K562 (cell line): ENCODE measurements at regions not wholly inside any gene's neighbourhood (a gene's known extent, or its start where the extent isn't known, plus 50 kb on each side); places are given as distances from the start of the nearest gene placed in this dataset.

Experiments used
- ATAC-seq: fragments of 200-7000 bp; cut with Tn5 transposase; 3 replicates; pipeline ENCODE4 v1.9.1; 2020; ENCODE audit warnings: moderate library complexity
- BruUV-seq: library from RNA; stranded (reverse); fragments of 400-500 nt; replicated peaks from 2 replicates; lab custom pipeline; 2021; lab: Mats Ljungman, UMichigan
- CTCF ChIA-PET: fragments of 300-600 bp; formaldehyde crosslinking; extraction: SDS; loops from one replicate; lab custom pipeline; 2021; ENCODE audit warnings: low intra/inter-chr PET ratio; lab: Yijun Ruan, JAX
- POLR2A ChIA-PET: fragments of 300-600, 350-650 bp; sonication (Branson Sonifier 250); formaldehyde crosslinking; extraction: SDS; loops from one replicate; lab custom pipeline; 2021; ENCODE audit warnings: antibody characterized with exemption, inconsistent platforms; lab: Yijun Ruan, JAX
- DNase-seq, 4 experiments: peaks; one replicate each; pipeline versions ENCODE4 v3.0.0 to v3.0.0-alpha.2; 2011 to 2018; ENCODE audit warnings: low spot score in 3 of 4, mixed read lengths in 3 of 4; ENCODE audit errors: extremely low read depth in 1 of 4
- FAIRE-seq: peaks from 2 replicates; lab custom pipeline; 2011; peaks lifted over from hg19 to GRCh38; lab: Jason Lieb, UNC
- H2AFZ ChIP-seq: 2 replicates; pipeline ENCODE4 v1.6.0; 2011; ENCODE audit warnings: low read depth, low read length, control low read depth, inconsistent platforms
- H3K27ac ChIP-seq: fragments of 200-600 bp; 3 replicates; pipeline ENCODE4 v1.8.0; 2011; ENCODE audit warnings: low read depth, mild to moderate bottlenecking, control low read depth, inconsistent platforms, low read length, moderate library complexity, mixed read lengths; ENCODE audit errors: extremely low read depth
- H3K27me3 ChIP-seq, 2 experiments: fragments of 300-600 bp in 1 of 2; 2 replicates in 1 of 2; 3 replicates in 1 of 2; pipeline versions ENCODE4 v1.6.0 to v1.8.0; 2011; ENCODE audit warnings: inconsistent platforms in 2 of 2, low read length in 2 of 2, mild to moderate bottlenecking in 1 of 2, mixed read lengths in 1 of 2, moderate library complexity in 1 of 2; ENCODE audit not compliant: control insufficient read depth in 2 of 2, insufficient read depth in 2 of 2
- H3K36me3 ChIP-seq: fragments of 300-600 bp; 3 replicates; pipeline ENCODE4 v1.8.0; 2011; ENCODE audit warnings: mild to moderate bottlenecking, low read length, inconsistent platforms; ENCODE audit not compliant: control insufficient read depth, insufficient read depth
- H3K4me1 ChIP-seq, 2 experiments: fragments of 200-600 bp in 1 of 2; replicated peaks in 1 of 2; 2 replicates in 1 of 2; 3 replicates in 1 of 2; pipeline versions ENCODE4 v1.5.1 to v1.8.0; 2011; ENCODE audit warnings: inconsistent platforms in 2 of 2, low read length in 2 of 2, mild to moderate bottlenecking in 1 of 2, mixed read lengths in 1 of 2, moderate library complexity in 1 of 2; ENCODE audit not compliant: control insufficient read depth in 2 of 2, insufficient read depth in 2 of 2
- H3K4me2 ChIP-seq: 2 replicates; pipeline ENCODE4 v1.6.1; 2011; ENCODE audit warnings: low read length, control low read depth, inconsistent platforms, mixed read lengths; ENCODE audit not compliant: insufficient read depth
- H3K4me3 ChIP-seq: fragments of 200-600 bp; sonication (generic), shearing (Covaris generic); 2 replicates; pipeline ENCODE4 v1.5.1; 2016; ENCODE audit warnings: control low read depth, inconsistent platforms
- H3K79me2 ChIP-seq: fragments of 200-600 bp; 3 replicates; pipeline ENCODE4 v1.8.0; 2011; ENCODE audit warnings: low read length, inconsistent platforms; ENCODE audit not compliant: control insufficient read depth, insufficient read depth
- H3K9ac ChIP-seq, 2 experiments: 2 replicates each; pipeline versions ENCODE4 v1.6.0 to v1.6.1; 2011; ENCODE audit warnings: low read depth in 2 of 2, low read length in 2 of 2, control low read depth in 1 of 2, inconsistent platforms in 1 of 2, mild to moderate bottlenecking in 1 of 2, mixed read lengths in 1 of 2; ENCODE audit not compliant: insufficient read depth in 1 of 2
- H3K9me1 ChIP-seq: one replicate; pipeline ENCODE4 v1.6.0; 2011; ENCODE audit warnings: inconsistent platforms, mild to moderate bottlenecking, low read length, moderate library complexity; ENCODE audit not compliant: control insufficient read depth, insufficient read depth
- H3K9me3 ChIP-seq: replicated peaks from 2 replicates; pipeline ENCODE4 v1.5.1; 2011; ENCODE audit warnings: low read depth, low read length, inconsistent platforms; ENCODE audit not compliant: control insufficient read depth, insufficient read depth
- H4K20me1 ChIP-seq: replicated peaks from 2 replicates; pipeline ENCODE4 v1.6.1; 2011; ENCODE audit warnings: low read length, inconsistent platforms, mixed read lengths; ENCODE audit not compliant: control insufficient read depth, insufficient read depth
- GATAD2A ChIP-seq: fragments of 450-650 bp; IDR thresholded peaks from 2 replicates; pipeline ENCODE4 v1.6.1; 2017
- HINFP ChIP-seq: fragments of 450-650 bp; conservative IDR thresholded peaks from 2 replicates; pipeline ENCODE4 v1.6.1; 2016; ENCODE audit warnings: missing genetic modification characterization, low read depth, mild to moderate bottlenecking, control low read depth, missing compliant biosample characterization
- PYGO2 ChIP-seq: fragments of 450-650 bp; IDR thresholded peaks from 2 replicates; pipeline ENCODE4 v1.6.1; 2016; ENCODE audit warnings: mild to moderate bottlenecking, missing genetic modification characterization, moderate library complexity, missing compliant biosample characterization
- SRSF7 ChIP-seq: fragments of 200-400 bp; formaldehyde crosslinking; optimal IDR thresholded peaks from 2 replicates; pipeline ENCODE3; 2017; ENCODE audit warnings: mild to moderate bottlenecking, low read depth, low read length
- ZNF407 ChIP-seq: fragments of 450-650 bp; IDR thresholded peaks from 2 replicates; pipeline ENCODE4 v1.6.1; 2016; ENCODE audit warnings: low read depth
- WGBS: fragments of 100-300 bp; shearing (Covaris generic); methylation state at CpG from one replicate; pipeline ENCODE4 v1.1.6; 2016; ENCODE audit warnings: low coverage, mixed read lengths; ENCODE audit not compliant: insufficient coverage; ENCODE audit errors: missing lambda C conversion rate; 5-methylcytosine and 5-hydroxymethylcytosine counted together
- in situ Hi-C: fragments of 300-500 bp; cut with MboI; formaldehyde crosslinking; loops from 4 replicates; pipeline ENCODE4 v1.15.0; 2018; ENCODE audit warnings: inconsistent platforms, mixed read lengths
- intact Hi-C: fragments of 100-400 bp; cut with micrococcal nuclease; formaldehyde crosslinking; loops from 2 replicates; pipeline ENCODE4 v1.14.2; 2022

- no peak for TF ChIP-seq PYGO2 (tag)
Observed at GRCh38 chr4:28565396-28565795, 1704.8 kb downstream of the STIM2 start (continued).

- WGBS, result 4% methylated on average over 2 of the region's 2 CpGs
- Histone ChIP-seq H3K9ac (no peak overlapping the region), H2AFZ (no peak overlapping the region), H3K4me2 (no peak overlapping the region), H3K4me3 (no peak overlapping the region), H3K9me3 (no peaks in the 10 kb centered on the region; the same call in 1 of the 2 replicates), H3K4me1 (no peaks in the 10 kb centered on the region), H3K9me1 (no peaks in the 10 kb centered on the region), H3K27me3 (no peaks in the 10 kb centered on the region), H3K36me3 (no peaks in the 10 kb centered on the region), H3K27ac (no peak overlapping the region), H3K79me2 (no peaks in the 10 kb centered on the region), H4K20me1 (no peaks in the 10 kb centered on the region)
- TF ChIP-seq HINFP (tag) (no peak), GATAD2A (no peak), ZNF407 (no peak), SRSF7 (no peak)
- ChIA-PET CTCF (no interaction called here), POLR2A (no interaction called here)
- ATAC-seq (no peak), DNase-seq (no peak), FAIRE-seq (no peak)
- no TSS peak for BruUV-seq
- intact Hi-C loops, result no loop called here
- in situ Hi-C loops, result no loop called here
Observed at GRCh38 chr4:28600958-28601357, 1740.3 kb downstream of the STIM2 start.
